K562 (cell line): ENCODE measurements at regions not wholly inside any gene's neighbourhood (a gene's known extent, or its start where the extent isn't known, plus 50 kb on each side); places are given as distances from the start of the nearest gene placed in this dataset.

Experiments used
- ATF4 ChIP-seq: fragments of 450-650 bp; formaldehyde crosslinking; IDR thresholded peaks from 2 replicates; pipeline ENCODE4 v1.4.0; 2022; ENCODE audit warnings: mild to moderate bottlenecking, moderate library complexity
- GATA2 ChIP-seq: sonication (generic); formaldehyde crosslinking; IDR thresholded peaks from 2 replicates; pipeline ENCODE4 v1.4.0; 2020; ENCODE audit warnings: mild to moderate bottlenecking, missing genetic modification reagents
- MAFK ChIP-seq: IDR thresholded peaks from 2 replicates; pipeline ENCODE4 v1.6.1; 2011; ENCODE audit warnings: low read length, improper control_type of control experiment

DNA sequence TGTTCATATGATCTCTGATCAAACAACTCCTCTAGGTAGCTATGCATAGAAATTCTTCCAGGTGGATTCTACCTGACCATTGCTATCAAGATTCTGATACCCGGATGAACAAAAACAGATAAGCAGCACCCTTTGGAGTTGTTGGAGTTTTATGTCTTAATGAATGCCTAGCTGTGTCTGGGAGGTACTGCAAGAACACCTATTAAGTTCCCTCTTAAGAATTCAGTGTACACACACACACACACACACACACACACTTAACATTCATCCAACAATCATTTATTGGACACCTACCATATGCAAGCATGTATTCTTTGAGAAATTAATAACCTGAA is 58.1 kb upstream of the FNDC3B start:
- TF ChIP-seq MAFK (no peak), GATA2 (no peak), ATF4 (CRISPR knock-in tag) (no peak)
